ENCODE measurements at regions not wholly inside any gene's neighbourhood (a gene's known extent, or its start where the extent isn't known, plus 50 kb on each side); places are given as distances from the start of the nearest gene placed in this dataset.
A peak's percentile ranks its signal among the peaks of the same experiment; 100 is the strongest.

GRCh38 chr9:108105885-108106284, 616.3 kb upstream of the KLF4 start:
- DNase-seq (ENCODE audit: low spot score), result peak; percentile 35

GRCh38 chr9:108104991-108105390, 615.4 kb upstream of the KLF4 start:
- no peak for DNase-seq (ENCODE audit: low spot score)

- no peak for DNase-seq (ENCODE audit: low spot score)
These were observed 613.6 kb upstream of the KLF4 start for GRCh38 chr9:108103046-108103693.

GRCh38 chr9:108101410-108101809, 611.8 kb upstream of the KLF4 start:
- DNase-seq (ENCODE audit: low spot score), result no peak

GRCh38 chr9:108100571-108100970, 611.0 kb upstream of the KLF4 start:
- DNase-seq (ENCODE audit: low spot score), result no peak

- no peak for DNase-seq (ENCODE audit: low spot score)
These were observed 610.3 kb upstream of the KLF4 start for GRCh38 chr9:108099854-108100253.

- peak; percentile 18 for DNase-seq (ENCODE audit: low spot score)
These were observed 605.9 kb upstream of the KLF4 start for GRCh38 chr9:108095496-108095895.

GRCh38 chr9:108094676-108094993, 605.1 kb upstream of the KLF4 start:
- no peak for DNase-seq (ENCODE audit: low spot score)

GRCh38 chr9:108093773-108094675, 604.5 kb upstream of the KLF4 start:
- no peak for DNase-seq (ENCODE audit: low spot score)

GRCh38 chr9:108088916-108089315, 599.3 kb upstream of the KLF4 start:
- DNase-seq (ENCODE audit: low spot score), result no peak

- no peak for DNase-seq (ENCODE audit: low spot score)
These were observed 598.2 kb upstream of the KLF4 start for GRCh38 chr9:108087781-108088180.

GRCh38 chr9:108086624-108087023, 597.1 kb upstream of the KLF4 start:
- no peak for DNase-seq (ENCODE audit: low spot score)

- no peak for DNase-seq (ENCODE audit: low spot score)
These were observed 595.7 kb upstream of the KLF4 start for GRCh38 chr9:108085294-108085693.

- DNase-seq (ENCODE audit: low spot score), result no peak
These were observed 594.3 kb upstream of the KLF4 start for GRCh38 chr9:108083796-108084352.

- no peak for DNase-seq (ENCODE audit: low spot score)
These were observed 593.7 kb upstream of the KLF4 start for GRCh38 chr9:108083160-108083750.

- DNase-seq (ENCODE audit: low spot score), result no peak
These were observed 591.5 kb upstream of the KLF4 start for GRCh38 chr9:108081112-108081511.

GRCh38 chr9:108080285-108080684, 590.7 kb upstream of the KLF4 start:
- DNase-seq (ENCODE audit: low spot score), result no peak

- no peak for DNase-seq (ENCODE audit: low spot score)
These were observed 589.2 kb upstream of the KLF4 start for GRCh38 chr9:108078811-108079210.

GRCh38 chr9:108078375-108078774, 588.8 kb upstream of the KLF4 start:
- DNase-seq (ENCODE audit: low spot score), result no peak

- DNase-seq (ENCODE audit: low spot score), result no peak
These were observed 588.0 kb upstream of the KLF4 start for GRCh38 chr9:108077556-108077955.

- DNase-seq (ENCODE audit: low spot score), result no peak
These were observed 585.3 kb upstream of the KLF4 start for GRCh38 chr9:108074900-108075299.

GRCh38 chr9:108073823-108074222, 584.3 kb upstream of the KLF4 start:
- no peak for DNase-seq (ENCODE audit: low spot score)

GRCh38 chr9:108072740-108073139, 583.2 kb upstream of the KLF4 start:
- DNase-seq (ENCODE audit: low spot score), result no peak

All from iPS-NIHi11 (cell line).